ENCODE measurements at regions not wholly inside any gene's neighbourhood (a gene's known extent, or its start where the extent isn't known, plus 50 kb on each side); places are given as distances from the start of the nearest gene placed in this dataset.

GRCh38 chr9:1907465-1907864, 107.7 kb upstream of the SMARCA2 start:
- TF ChIP-seq CTCF (IDR thresholded peaks at IDR 0.05 in 2 of 3, conservative IDR thresholded peaks at IDR 0.05 in 1 of 3; ENCODE audit: borderline replicate concordance in 1 of 3, insufficient read depth in 1 of 3, low read depth in 2 of 3, low read length in 2 of 3) (no peak), YY1 (IDR thresholded peaks at IDR 0.05; ENCODE audit: extremely low read depth, insufficient replicate concordance, low read depth, low read length) (no peak)

Data from HCT116 (cell line).